HG02981 (cell line): ENCODE measurements at regions not wholly inside any gene's neighbourhood (a gene's known extent, or its start where the extent isn't known, plus 50 kb on each side); places are given as distances from the start of the nearest gene placed in this dataset.

Source experiments
- ATAC-seq: cut with Tn5 transposase; IDR thresholded peaks from one replicate; pipeline ENCODE4 v1.9.1; 2021; ENCODE audit warnings: mild to moderate bottlenecking, moderate library complexity; ENCODE audit not compliant: unreplicated experiment

DNA sequence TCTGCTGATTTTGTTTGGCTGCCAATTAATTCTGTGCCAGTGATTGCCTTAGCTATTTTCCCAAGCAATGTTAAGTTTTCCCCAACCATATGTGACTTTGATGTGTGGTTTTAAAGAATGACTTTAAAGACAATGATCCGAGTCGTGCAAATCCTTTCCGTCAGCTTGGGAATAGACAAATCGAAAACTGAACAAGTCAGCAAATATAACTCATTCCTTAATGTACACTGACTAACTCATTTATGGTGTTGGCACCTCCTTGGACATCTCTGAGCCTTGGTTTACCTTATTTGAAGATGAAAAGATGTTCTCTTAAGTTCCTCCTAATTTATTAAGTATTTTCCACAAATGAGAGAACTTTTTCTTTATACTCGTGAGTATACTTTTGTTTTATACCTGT lies 249.4 kb upstream of the SLCO3A1 start:
- no peak for ATAC-seq

DNA sequence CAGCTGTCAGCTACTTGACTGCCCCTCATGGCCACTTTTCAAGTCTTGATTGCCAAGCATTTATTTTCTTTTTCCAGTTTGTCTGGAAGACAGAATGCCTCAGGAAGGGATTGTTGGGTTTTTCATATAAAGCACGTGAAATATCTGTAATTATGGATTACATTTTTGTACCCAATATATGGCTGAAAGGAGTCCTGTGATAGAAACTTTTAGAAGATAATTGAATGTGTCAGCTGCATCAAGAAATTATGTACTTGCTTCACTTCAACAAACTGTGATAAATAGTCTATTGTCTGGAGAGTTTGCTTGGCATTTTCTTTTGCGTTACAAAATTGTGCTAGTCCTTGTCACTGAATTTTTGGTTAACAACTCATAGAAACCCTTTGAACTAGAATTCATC lies 247.9 kb upstream of the SLCO3A1 start:
- ATAC-seq, result no peak

DNA sequence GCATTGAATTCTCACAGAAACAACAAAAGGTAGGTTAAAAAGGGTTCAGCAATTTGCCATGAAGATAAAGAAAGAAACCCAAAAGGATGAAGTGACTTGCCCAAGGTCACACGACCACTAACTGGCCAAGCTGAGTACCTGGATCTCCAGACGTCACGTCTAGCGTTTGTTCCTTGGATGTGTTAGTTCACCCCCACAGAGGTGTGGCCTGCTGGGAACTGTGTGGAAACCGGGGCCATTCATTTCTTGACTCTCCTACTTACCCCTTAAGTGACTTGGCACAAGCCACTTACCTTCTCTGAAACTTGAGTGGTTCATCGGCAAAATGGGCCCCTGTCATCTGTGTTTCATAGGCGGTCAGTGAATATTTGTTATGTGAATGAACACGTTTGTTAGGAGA lies 244.3 kb upstream of the SLCO3A1 start:
- no peak for ATAC-seq

DNA sequence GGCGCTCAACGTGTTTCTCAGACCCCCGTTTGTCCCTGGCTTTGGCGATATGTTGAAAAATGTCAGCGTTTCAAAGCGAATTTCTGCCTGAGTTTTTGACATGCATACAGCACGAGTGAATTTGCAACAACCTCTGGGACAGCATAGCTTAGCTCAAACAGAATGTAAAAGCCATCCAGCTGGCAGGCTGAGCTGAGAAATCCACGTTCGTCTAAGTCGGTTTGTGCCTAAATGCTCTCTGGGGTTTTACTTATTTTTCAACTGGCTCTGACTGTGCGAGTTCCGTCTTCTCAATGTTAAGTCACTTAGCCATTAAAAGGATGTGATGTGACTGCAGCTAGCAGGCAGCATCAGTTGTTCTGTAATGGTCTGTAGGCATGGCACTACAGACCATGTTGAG lies 243.5 kb upstream of the SLCO3A1 start:
- ATAC-seq, result no peak

DNA sequence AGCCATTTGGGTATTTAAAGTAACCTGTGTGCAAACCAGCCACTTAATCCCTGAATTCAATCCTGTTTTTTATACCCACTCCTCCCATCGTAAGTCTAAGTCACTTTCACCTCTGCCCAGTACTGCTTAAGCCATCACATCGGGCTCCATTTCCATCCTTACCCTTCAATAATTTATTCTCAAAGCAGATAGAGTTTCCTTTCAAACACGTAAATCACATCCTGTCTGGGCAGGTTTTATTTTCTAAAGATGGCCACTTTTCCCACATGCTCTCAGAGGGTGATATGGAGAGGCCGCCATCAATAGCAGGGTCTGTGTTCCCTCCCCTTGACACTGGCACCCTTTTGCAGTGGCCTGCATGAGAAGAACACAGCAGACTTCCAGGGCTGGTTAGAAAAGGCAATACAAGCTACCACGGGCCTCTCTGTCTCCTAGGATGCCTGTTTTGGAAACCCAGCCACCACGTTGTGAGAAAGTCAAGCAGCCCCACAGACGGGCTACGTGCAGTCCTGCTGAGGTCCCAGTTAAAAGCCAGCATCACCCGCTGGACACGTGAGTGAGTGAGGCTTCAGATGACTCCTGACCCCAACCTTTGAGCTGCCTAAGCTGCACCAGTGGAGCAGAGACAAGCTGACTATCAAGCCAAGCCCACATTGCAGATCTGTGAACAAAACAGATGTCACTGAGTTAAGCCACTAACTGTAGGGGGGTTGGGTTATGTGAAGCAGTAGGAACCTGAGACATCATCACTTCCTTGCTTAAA lies 241.8 kb upstream of the SLCO3A1 start:
- ATAC-seq, result no peak

DNA sequence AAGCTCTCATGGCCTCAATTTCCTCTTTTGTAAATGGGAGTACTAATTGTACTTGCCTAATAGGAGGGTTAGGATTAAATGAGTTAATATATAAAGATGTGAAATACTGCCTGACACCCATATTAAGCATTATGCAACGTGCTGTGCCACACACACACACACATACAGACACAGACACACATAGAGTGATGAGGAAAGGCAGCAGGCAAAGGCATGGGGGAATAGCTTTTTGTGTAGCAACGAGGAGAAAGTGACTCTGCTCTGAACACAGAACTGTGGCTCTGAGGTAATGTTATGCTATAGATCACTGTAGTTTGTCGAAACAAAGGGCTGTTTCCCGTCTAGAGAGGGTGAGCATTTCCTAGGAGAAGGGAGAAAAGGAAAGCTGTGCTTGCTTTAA lies 233.3 kb upstream of the SLCO3A1 start:
- no peak for ATAC-seq

DNA sequence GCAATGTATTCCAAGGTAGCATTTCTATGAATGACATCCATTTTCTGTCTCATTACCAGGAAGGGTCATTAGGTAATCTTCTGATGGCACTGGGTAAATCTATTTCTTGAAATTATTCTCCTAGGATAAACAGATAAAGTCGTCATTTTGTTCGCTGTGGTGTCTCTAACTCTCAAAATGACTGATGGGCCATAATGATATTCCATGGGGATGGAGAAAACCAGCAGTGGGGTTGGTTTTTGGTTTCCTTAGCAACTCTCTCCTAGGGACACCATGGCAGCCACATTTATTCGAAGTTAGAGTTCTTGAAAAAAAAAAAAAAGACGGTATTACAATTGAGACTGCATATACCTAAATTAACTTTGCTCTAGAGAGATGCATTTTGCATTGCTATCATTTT lies 231.3 kb upstream of the SLCO3A1 start:
- no peak for ATAC-seq

DNA sequence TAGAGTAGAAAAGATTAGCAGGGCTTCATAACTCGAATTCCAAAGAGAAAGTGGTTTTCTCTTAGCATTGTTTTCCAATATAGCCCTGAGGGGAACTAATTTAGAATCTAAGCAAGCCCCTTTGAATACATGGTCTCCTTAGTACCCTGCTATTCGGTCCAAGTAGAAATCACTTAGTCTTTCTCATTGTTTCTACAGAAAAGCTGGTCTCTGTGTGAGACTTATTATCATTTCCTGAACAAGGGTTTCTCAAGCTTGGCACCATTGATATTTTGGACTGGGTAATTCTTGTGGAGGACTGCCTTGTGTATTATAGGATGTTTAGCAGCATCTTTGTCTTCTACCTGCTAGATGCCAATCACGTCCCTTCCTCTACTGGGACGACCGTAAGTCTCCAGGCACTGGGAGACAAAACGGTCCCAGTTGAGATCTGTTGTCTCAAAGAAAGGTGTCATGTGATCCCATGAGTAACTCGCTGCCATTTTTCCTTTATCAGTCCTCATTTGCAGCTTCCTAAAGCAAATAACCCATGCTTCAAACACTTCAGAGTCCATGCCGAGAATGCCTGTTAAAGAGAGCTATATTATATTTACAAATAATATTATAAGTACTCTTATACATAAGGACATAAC lies 230.7 kb upstream of the SLCO3A1 start:
- no peak for ATAC-seq

DNA sequence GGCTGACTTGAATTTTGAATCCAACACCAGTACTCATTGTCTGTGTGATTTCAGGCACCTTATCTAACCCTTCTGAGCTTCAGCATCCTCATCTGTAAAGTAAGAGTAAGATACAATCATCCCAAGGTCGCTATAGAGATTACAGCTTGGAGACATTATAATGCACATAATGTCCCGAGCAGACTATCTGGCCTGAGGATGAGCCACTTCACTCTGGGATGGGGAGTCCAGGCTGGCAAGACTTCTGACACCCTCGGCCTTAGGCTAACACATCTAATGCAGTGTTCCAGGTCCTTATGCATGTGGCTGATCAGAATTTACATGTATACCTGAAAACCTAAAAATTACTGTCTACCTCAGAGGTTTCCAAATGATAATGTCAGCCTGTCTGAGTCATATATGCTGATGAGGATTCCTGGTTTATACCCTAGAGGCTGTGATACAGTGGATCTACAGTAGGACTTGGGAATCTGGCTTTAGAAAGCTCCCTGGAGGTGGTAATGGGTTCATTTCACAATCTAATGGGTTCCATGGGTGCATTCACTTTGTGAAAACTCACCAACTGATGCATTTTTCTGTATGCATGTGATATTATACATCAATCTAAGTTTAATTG lies 229.0 kb upstream of the SLCO3A1 start:
- no peak for ATAC-seq

DNA sequence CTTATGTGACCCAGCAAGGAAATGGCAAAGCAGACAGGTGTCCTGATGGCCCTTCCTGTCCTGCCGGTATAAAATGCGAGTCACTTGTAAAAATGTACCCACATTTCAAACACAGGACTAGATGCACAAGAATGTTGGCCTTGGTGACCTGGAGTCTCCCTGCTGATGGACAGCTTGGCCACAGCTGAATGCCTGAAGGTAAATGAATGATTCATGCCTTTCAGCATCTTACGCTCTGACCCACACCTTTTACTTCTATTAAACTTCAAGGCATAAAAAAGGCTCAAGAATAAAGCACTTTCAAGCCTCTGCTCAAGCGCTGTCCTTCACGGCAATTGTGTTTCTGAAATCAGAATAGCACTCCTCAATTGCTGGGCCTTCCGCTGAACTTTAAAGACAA lies 228.0 kb upstream of the SLCO3A1 start:
- ATAC-seq, result no peak

DNA sequence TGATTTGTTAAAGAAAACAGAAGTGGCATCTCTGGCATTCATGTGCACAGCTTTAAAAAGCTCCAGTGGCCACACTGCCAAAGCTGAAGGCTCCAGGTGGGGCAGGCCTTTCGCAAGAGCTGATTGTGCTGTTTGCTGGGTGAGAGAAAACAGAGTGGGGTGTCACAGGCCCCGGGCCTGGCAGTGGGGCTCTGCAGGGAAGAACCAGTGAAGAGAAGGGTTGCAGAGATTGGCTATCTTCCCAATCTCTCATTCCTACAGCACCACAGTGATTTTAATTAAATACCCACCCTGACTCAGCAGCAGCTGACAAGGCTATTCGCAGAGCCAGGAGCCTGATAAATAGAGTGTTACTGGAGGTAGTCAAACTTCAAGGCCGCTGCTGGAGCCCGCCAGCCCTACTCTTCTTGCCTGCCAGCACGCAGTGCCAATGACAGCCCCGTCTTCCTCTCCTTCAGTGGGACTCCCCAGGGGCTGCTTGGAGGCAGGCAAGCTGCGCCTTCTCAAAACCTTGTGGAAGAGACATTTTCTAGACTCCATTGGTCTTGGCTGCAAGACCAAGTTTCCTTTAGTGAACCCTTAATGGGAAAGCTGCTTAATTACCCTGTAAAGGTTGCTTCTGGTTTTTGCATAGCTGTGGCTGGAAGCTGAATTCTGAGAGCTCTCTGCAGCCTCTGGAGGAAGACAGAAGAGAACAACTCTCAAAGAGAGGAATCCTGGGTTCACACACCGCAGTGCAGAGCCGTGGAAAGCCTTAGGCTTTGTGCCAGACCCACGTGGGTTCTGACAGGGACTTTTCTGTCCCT lies 225.8 kb upstream of the SLCO3A1 start:
- no peak for ATAC-seq

DNA sequence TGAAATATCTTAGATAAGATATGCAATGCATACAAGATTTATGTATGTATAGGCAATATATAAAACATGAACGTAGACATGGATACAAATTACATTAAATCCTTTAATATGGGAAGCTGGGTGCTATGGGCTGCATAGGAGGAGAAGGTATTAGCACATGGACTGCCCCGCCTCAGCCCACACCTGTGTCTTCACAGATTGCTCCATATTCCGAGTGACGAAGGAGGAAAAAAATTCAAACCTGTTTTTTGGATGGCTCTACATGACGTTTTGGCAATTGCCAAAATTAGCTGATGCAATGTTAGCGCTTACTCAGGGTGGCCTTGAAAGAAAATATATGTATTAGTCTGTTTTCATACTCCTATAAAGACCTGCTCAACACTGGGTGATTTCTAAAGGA lies 223.4 kb upstream of the SLCO3A1 start:
- no peak for ATAC-seq

DNA sequence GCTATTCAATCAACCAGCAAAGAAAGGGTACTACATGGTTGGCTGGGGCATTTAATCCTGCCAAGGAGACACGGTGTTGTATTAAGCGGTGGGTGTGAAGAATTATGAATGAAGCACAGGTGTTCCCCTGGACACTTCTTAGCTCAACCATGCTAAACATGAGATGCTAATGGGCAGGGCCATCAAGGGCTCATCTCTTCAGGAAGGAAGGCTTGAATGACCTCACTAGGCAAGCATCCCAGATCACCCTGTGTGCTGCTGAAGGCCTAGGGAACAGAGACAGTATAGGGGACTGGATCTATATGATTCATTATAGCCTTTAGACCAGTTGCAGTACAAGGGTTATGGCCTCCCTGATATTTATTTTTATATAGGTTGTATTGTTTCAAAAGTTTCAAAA lies 221.3 kb upstream of the SLCO3A1 start:
- ATAC-seq, result no peak

DNA sequence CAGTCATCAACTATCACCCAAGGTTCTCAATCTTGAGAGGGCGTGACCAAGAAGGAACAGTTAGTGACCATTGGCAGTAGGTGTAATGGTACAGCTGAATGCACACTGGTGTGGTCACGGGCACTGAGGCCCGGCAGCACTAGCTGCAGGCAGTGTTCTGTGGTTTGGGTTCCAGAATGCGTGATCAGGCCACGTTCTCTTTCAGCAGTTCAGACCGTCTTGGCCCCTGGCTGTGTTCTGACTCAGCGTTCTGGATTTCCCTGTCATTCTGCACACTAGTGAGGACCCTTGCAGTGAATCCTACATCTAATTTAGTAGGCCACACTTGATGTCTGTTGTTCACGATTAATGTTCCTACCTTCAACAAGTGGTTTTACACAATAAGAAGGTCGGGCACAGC lies 220.5 kb upstream of the SLCO3A1 start:
- no peak for ATAC-seq

DNA sequence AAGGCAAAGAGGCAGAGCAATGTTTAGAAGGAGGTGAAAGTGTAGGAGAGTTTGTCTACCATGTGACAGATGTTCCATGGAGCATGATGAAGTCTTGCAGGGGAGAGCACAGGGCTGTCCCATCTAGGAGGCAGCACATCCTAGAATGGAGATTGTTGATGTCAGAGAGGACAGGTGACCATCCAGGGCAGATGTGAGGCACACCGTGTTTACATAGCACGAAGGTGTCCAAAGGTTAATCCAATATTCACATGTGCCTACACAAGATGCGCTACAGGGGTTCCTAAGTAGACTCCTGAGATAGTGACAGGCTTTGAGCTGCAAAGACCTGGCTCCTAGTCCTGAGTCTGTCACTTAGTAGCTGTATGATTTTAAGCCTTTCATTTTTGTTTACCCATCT lies 219.3 kb upstream of the SLCO3A1 start:
- no peak for ATAC-seq

DNA sequence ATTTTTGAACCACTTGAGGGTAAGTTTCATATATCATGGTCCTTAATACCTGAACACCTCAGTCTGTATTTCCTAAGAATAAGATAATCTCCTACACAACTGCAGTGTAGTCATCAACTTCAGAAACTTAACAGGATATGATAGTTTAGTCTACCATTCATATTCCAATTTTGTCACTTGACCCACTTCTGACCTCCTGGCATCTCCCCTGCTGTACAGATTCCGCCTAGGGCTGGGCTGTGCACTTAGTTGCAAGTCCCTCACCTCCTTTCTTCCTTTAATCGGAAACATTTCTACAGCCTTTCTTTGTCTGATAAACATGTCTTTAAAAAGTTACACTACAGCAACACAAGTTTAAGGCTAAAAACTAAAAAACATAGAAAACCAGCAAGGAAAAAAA lies 218.4 kb upstream of the SLCO3A1 start:
- ATAC-seq, result no peak

DNA sequence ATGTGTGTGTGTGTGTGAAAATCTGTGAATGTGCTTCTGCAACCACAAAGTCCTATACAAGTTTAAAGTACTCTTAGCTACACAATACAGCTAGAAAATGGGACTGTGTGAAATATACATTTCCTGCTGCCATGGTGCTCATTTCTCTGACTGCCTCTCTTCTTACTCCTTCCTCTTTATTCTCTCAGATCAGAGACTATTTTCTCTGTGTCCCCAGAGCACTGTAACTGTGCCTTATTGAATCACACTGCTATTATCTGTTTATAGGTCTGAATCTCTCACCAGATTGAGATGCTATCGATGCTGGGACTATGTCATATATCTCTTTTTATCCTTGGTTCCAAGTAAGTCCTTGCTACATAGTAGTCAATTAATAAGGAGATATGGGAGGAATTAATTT lies 217.9 kb upstream of the SLCO3A1 start:
- ATAC-seq, result no peak

DNA sequence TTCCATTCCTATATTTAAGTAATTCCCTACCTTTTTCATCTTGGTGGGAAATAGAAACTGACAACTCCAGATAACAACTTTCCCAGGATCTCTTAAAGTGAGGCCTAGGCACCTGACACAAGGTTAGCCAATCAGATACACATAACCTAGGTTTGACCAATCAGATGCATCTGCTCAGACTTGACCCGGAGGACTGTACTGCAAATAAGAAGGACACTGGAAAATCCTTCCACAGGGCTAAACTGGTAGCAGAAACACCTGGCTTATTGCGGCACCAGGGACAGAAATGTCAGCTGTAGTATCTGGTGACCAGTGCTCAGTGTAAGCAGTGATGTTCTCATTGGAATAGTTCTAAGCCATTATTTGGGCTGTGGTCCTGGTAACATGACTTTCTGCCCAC lies 204.5 kb upstream of the SLCO3A1 start:
- no peak for ATAC-seq

DNA sequence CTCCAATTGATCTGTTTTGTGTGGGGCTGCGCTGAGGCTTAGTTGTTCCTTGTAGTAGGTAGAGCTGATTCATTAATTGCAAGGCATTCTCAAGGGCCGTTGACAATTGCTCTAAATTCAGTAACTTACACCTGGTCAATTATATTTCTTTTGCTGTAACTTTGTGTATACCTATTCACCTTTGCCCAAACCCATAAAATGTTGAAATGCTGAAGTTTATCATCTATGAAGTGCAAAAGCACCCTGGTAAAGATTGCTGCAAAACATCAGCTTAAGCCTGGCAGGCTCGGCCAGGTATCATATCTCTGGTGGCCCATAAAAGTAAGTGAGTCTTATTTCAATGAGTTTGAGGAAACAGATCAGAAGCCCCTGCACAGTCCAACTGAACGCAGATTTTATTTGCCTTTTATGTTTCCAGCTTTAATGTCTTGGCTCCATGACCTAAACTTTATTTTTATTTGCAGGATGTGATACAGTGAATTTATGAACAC lies 203.6 kb upstream of the SLCO3A1 start:
- ATAC-seq, result no peak

DNA sequence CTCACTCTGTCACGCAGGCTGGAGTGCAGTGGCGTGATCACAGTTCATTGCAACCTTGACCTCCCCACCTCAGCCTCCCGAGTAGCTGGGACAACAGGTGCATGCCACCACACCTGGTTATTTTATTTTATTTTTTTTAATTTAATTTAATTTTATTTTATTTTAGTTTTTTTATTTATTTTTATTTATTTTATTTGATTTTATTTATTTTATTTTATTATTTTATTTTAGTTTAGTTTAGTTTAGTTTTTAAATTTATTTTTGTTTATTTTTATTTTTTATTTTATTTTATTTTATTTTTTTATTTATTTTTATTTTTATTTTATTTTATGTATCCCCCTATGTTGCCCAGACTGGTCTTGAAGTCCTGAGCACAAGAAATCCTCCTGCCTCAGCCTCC lies 202.3 kb upstream of the SLCO3A1 start:
- no peak for ATAC-seq

DNA sequence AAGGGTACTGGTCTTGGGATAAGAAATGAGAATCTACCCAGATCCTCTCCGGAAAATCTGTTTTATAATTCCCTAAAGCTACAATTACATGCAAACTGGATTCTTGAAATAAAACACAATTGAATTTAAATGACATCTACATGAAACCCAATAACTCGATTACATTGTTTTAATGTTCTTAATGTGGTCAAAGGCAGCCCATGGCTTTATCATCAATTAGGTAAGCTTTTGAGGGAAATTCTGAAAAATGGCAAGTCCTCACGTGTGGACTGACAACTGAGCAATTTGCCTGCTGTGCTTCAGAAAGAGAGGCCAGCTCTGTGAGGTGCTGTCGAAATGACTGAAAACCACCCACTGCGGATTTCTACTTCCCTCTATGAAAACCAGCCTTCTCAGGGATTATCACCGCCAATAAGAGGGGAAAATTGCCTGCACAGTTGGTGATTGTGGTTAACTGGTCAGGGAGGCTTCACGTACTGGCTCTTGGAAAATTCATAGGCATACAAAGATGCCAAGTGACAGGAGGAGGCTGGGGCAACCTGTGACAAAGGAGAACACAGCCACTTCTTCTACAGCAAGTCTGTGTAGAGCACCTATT lies 200.8 kb upstream of the SLCO3A1 start:
- no peak for ATAC-seq
